GM20000 (cell line): ENCODE measurements at regions not wholly inside any gene's neighbourhood (a gene's known extent, or its start where the extent isn't known, plus 50 kb on each side); places are given as distances from the start of the nearest gene placed in this dataset.
A peak's percentile ranks its signal among the peaks of the same experiment; 100 is the strongest.

Source experiments
- DNase-seq: peaks from one replicate; pipeline ENCODE4 v3.0.0; 2012; ENCODE audit warnings: low spot score
- TF ChIP-seq, protein P1 (sequence below): IDR thresholded peaks from 2 replicates; pipeline ENCODE4 v1.5.1; 2012; ENCODE audit warnings: mild to moderate bottlenecking, control low read depth; ENCODE audit errors: extremely low read depth, missing control alignments

DNA sequence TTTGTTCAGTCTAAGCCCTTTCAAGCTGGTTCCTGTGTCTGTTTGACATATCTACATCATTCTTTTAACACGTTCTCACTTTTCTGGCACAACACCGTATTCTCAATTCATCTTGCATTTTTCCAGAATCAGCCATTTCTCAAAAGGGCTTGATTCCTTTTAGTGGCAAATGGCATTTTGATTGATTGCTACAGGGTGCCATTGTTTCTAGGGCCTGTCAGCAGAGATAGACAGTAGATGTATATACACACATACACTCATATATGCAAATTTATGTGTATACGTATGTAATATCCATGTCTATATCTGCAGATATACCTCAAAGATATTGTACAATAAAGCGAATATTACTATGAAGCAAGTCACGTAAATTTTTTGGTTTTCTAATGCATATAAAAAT, 367.9 kb upstream of the TNP1 start:
- no peak for DNase-seq
- TF ChIP-seq, protein P1, sequence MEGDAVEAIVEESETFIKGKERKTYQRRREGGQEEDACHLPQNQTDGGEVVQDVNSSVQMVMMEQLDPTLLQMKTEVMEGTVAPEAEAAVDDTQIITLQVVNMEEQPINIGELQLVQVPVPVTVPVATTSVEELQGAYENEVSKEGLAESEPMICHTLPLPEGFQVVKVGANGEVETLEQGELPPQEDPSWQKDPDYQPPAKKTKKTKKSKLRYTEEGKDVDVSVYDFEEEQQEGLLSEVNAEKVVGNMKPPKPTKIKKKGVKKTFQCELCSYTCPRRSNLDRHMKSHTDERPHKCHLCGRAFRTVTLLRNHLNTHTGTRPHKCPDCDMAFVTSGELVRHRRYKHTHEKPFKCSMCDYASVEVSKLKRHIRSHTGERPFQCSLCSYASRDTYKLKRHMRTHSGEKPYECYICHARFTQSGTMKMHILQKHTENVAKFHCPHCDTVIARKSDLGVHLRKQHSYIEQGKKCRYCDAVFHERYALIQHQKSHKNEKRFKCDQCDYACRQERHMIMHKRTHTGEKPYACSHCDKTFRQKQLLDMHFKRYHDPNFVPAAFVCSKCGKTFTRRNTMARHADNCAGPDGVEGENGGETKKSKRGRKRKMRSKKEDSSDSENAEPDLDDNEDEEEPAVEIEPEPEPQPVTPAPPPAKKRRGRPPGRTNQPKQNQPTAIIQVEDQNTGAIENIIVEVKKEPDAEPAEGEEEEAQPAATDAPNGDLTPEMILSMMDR = no peak

DNA sequence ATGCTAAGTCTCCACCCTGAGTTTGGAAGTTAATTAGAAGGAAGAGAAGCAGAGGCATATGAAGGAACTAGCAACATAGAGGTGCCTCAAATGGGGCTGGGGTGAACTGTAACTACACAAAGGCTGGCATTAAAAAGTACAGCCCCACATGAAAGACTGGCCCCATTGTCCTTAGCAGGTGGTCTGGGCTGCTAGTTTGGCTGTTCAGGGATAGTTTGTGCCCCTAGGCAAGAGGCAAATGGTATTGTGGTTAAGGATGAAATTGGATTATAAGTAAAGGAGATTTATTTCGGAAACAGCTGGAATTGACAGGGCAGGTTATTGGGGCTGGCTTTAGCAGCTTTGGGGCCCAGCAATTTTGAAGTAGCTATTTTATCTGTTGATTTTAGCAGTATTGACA, 365.7 kb upstream of the TNP1 start:
- no peak for DNase-seq
- TF ChIP-seq, protein P1 = no peak

DNA sequence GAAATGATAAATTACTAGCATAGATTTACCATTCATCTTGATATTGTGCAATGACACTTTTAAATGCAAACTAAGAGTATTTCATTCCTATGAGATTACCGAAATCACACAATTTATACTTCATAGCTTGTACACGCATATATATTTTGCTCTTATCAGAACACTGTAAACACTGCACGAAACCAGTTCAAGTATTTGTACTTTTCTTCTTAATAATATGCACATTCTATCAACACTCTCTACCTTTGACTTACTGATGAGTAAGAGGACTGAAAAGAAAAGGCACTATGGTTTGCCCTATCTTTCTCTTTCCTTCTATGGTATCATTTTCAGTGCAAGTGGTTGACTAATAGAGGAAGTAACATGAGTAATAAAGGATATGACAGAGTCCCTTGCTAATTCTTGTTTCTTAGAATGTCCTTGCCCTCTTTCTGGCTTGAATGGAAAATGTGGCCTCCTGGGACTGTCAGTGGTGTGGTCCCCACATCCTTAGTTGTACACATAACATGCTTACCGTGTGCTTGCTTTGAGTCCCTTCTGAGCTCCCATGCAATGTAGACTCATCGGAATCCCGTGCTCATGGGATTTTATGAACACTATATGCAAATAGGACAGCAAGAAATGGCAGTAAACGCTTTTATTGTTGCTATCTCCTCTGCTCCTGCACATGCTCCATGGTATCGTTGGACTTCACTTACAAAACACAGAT, 363.5 kb upstream of the TNP1 start:
- TF ChIP-seq, protein P1 = no peak
- peak; percentile 73 for DNase-seq

DNA sequence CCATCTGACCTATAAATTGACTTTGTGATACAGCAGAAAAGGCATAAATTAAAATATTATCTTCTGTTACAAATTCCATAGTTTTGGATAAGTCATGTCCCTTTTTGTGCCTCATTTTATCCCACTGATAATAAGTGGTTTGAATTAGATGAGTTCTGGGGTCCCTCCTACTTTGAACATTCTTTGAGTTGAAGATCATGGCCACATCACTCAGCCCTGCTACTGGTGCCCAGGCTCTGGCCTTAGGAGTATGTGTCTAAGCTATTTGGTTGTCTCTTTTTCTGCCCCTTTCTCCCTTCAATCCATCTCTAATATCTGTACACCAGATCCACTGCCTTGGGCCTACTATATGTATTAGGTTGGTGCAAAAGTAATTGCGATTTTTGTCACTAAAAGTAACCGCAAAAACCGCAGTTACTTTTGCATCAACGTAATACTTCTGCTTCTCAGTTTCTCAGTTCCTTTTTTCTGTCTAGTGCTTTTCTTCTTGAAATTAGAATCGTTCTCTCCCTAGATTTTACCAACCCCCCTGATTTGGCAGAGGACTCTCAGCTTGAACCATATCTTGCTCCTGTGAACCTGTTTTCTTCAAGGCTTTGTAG, 362.5 kb upstream of the TNP1 start:
- TF ChIP-seq, protein P1 = no peak
- peak; percentile 41 for DNase-seq

DNA sequence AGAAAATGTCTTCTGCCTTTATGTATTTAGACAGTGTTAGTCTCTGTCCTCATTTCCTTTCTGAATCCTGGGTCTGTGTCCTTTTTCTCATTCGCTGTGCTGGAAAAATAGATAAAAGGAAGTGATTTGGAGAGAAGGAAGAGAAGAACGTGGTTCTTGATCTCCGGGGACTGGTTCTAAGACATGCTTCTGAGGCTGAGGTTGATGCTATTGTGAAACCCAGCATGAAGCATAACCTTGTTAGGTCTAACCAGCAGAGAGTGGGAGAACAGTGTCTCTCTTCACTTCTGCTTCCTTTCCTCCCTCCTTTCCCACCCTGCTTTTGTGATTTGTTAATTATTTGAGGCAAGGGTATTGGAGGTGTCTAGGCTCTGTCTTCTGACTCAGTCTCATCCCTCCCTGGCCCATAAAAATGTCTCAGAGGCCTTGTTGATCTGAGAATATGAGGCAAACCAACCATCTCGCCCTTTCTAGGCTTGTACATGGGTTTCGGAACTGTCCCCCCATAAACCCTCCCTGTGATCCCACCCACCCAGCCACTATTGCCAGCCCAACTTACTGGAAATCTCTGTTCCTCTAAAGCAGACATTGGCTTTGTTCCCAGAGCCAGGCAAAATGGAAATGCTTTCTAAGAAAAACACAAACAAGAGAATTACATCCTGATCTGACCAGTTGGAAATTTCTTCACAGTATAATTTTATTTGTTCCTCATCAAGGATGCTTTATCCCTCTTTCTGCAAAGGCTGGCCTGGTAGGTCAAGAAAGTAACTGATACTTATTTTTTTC, 360.6 kb upstream of the TNP1 start:
- no peak for DNase-seq
- TF ChIP-seq, protein P1 = no peak

DNA sequence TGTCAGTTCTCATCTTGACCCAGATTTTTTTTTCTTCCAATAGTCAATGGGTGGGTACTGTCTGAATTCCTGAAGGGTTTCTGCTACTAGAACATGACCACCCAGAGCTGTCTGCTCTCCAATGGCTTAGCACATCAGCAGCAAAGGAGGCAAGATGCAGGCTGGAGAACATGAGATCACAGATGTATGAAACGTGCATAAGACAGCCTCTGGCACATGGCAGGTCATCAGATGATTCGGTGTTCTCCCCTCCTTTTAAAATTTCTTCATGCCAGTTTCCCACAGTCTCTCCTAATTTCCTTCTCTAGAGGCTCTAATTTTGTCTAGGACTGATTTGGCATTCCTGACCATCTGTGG, 359.3 kb upstream of the TNP1 start:
- TF ChIP-seq, protein P1 = no peak
- DNase-seq = no peak
